GM06990 (cell line): ENCODE measurements at regions not wholly inside any gene's neighbourhood (a gene's known extent, or its start where the extent isn't known, plus 50 kb on each side); places are given as distances from the start of the nearest gene placed in this dataset.

Experiments used
- DNase-seq: peaks from one replicate; pipeline ENCODE4 v3.0.0-alpha.2; 2011; ENCODE audit not compliant: insufficient read length; ENCODE audit errors: extremely low read depth
- H3K27me3 ChIP-seq: replicated peaks from 2 replicates; pipeline ENCODE4 v1.6.0; 2011; ENCODE audit warnings: low read length; ENCODE audit not compliant: control insufficient read depth, insufficient read depth
- H3K36me3 ChIP-seq: 2 replicates; pipeline ENCODE4 v1.5.1; 2011; ENCODE audit warnings: low read length; ENCODE audit not compliant: control insufficient read depth, insufficient read depth
- H3K4me3 ChIP-seq: replicated peaks from 2 replicates; pipeline ENCODE4 v1.5.1; 2011; ENCODE audit warnings: low read depth, mild to moderate bottlenecking, control low read depth, low read length
- CTCF ChIP-seq: IDR thresholded peaks from 2 replicates; pipeline ENCODE4 v1.5.1; 2011; ENCODE audit warnings: low read length, control low read depth, mild to moderate bottlenecking, inconsistent platforms; ENCODE audit not compliant: insufficient read depth, poor library complexity, severe bottlenecking

- 0 out of 2 replicates have a peak, but pooled peaks cover 1% of the 10 kb centered on the region for H3K27me3 ChIP-seq
- TF ChIP-seq CTCF: no peak
- no peak overlapping the region for H3K4me3 ChIP-seq
- no peak for DNase-seq
- H3K36me3 ChIP-seq: no peaks in the 10 kb centered on the region
These were observed 215.3 kb downstream of the ABCC12 start for GRCh38 chr16:47940466-47940865.

- no peak overlapping the region for H3K4me3 ChIP-seq
- DNase-seq: no peak
- no peak for TF ChIP-seq CTCF
- H3K36me3 ChIP-seq: no peaks in the 10 kb centered on the region
- H3K27me3 ChIP-seq: 0 out of 2 replicates have a peak, but pooled peaks cover 1% of the 10 kb centered on the region
These were observed 216.1 kb downstream of the ABCC12 start for GRCh38 chr16:47939680-47940079.

- Histone ChIP-seq H3K4me3 (no peak overlapping the region), H3K36me3 (no peaks in the 10 kb centered on the region), H3K27me3 (0 out of 2 replicates have a peak, but pooled peaks cover 1% of the 10 kb centered on the region)
- TF ChIP-seq CTCF: no peak
- no peak for DNase-seq
These were observed 217.5 kb downstream of the ABCC12 start for GRCh38 chr16:47938272-47938671.

GRCh38 chr16:47928008-47928407 lies 227.8 kb downstream of the ABCC12 start:
- TF ChIP-seq CTCF: no peak
- no peak for DNase-seq
- Histone ChIP-seq H3K27me3 (no peaks in the 10 kb centered on the region), H3K36me3 (no peaks in the 10 kb centered on the region), H3K4me3 (no peak overlapping the region)

- Histone ChIP-seq H3K27me3 (no peaks in the 10 kb centered on the region), H3K36me3 (no peaks in the 10 kb centered on the region), H3K4me3 (no peak overlapping the region)
- DNase-seq: no peak
- no peak for TF ChIP-seq CTCF
These were observed 228.5 kb downstream of the ABCC12 start for GRCh38 chr16:47927330-47927729.

- TF ChIP-seq CTCF: no peak
- no peak for DNase-seq
These were observed 229.9 kb downstream of the ABCC12 start for GRCh38 chr16:47925811-47926460.

More at GRCh38 chr16:47925811-47926460, 229.9 kb downstream of the ABCC12 start:
- H3K36me3 ChIP-seq: no peaks in the 10 kb centered on the region
- H3K27me3 ChIP-seq: no peaks in the 10 kb centered on the region
- H3K4me3 ChIP-seq: no peak overlapping the region
